ENCODE measurements at regions not wholly inside any gene's neighbourhood (a gene's known extent, or its start where the extent isn't known, plus 50 kb on each side); places are given as distances from the start of the nearest gene placed in this dataset.

DNA sequence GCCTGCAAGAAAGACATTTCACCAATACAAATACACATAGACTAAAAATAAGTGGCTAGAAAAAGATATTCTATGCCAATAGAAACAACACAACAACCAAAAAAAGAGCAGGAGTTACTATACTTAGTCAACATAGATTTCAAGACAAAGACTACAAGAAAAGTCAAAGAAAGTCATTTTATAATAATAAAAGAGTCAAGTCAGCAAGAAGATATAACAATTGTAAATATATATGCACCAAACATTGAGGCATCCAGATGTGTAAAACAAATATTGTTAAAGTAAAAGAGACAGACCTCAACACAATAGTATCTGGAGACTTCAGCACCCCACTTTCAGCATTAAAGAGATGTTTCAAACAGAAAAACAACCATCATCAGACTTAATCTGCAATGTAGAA, 104.6 kb downstream of the AMY1C start:
- DNase-seq, result no peak

DNA sequence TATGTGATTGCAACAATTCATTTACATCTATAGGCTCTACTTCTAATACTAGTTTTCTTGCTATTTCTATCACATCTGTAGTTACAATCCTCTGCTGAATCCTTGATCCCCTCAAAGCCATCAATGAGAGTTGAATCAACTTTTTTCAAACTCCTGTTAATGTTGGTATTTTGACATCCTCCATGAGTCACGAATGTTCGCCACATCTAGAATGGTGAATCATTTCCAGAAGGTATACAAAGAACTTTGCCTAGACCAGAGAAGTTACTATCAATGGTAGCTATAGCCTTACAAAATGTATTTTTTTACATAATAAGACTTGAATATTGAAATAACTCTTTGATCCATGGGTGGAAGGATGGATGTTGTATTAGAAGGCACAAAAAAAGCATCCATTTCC, 110.0 kb downstream of the AMY1C start:
- no peak for DNase-seq

- no peak for DNase-seq
Measured at GRCh38 chr1:103898576-103899345, 149.1 kb downstream of the AMY1C start.

DNA sequence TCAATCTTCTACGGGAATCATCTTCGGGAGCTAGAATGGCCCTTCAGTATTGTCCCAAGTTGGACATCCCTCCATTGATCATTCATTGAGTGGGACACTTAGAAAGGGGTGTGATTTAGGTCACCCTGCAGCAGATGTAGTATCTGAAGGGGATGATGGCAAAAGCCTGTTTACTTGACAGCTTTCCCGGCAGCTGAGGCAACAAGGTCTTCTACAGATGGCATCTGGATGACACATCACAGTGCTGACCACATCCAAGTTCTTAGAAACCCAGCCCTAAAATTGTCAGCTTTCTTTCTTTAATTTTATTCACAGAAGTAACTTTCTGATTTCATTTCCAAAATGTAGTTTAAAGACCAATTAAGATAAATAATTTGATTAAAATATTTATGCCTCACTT, 150.3 kb downstream of the AMY1C start:
- DNase-seq, result no peak

GRCh38 chr1:103901072-103901471, 151.4 kb downstream of the AMY1C start:
- no peak for DNase-seq

DNA sequence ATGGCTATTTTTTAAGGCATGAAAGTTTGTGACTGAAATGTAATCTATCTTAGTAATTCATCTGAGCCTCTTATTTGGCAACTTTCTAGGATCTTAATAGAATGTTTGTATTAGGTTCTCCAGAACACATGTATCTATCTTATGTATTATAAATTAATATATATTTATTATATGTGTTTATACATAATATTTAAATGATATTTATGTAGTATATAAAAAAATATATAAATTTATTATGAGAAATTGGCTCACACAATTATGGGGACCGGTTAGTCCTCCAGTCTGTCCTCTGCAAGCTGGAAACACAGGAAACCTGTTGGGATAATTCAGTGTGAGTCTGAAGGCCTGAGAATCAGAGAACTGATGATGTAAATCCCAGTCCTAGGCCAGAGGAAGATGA, 155.7 kb downstream of the AMY1C start:
- DNase-seq, result no peak

- DNase-seq, result no peak
Measured at GRCh38 chr1:103911450-103911849, 161.8 kb downstream of the AMY1C start.

GRCh38 chr1:103917795-103918194, 168.1 kb downstream of the AMY1C start:
- DNase-seq, result no peak

- DNase-seq, result no peak
Measured at GRCh38 chr1:103931891-103932290, 182.2 kb downstream of the AMY1C start.

DNA sequence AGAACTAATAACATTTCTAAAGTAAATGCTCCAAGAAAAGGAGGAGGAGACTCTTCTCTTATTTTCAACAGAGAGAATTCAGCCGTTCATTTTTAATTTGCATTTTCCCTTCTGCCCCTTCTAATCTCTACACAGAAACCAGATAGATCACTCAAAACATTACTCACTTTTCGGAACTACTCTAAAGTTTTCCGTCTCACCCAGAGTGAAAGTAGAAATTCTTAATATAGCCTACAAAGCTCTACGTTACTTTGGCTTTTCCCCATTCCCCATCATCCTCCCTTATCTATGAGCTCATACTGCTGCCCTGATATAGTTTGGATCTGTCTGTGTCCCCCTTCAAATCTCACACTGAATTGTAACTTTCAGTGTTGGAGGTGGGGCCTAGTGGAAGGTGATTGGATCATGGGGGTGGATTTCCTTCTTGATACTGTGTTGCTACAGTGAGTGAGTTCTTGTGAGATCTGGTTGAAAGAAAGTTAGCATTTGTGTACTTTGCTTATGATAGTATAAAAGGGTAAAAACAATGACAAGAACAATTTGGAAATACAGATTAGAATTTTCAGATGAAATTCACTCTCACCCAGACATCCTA, 188.2 kb downstream of the AMY1C start:
- DNase-seq, result no peak

DNA sequence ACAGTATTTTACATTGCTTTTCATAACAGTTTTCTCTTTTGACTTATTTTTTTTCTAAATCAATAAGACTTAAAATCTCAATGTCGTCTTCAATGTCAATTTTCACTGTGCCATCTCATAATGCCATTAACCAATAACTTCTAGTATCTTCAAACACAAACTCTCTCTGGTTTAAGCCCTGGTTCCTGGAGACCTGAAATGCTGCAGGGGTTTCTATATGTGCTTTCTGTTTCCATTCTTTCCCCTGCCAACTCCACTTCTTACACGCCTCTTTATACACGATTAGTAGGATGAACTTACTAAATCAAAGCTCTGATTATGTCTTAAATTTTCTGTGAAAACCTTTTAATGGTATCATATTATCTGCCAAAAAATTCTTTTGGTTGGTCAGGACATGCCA, 191.4 kb downstream of the AMY1C start:
- no peak for DNase-seq

DNA sequence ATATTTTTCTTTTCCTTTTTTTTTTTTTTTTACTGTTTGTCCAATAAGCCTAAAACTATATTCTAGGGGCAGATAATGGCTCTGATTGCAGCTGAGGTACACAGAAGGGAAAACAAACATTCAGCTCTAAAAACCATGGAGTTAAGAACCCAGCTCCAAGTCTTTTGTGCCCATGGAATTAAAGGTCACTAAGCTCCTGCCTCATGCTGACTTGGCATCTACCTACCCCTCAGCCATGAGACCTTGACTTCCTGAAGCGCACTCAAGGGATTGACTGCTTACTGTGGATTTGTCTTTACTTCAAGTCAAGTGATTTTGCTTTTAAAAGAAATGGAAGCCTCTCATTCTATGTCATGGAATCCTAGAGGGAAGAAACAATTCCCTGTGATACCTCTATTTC, 192.3 kb downstream of the AMY1C start:
- no peak for DNase-seq

GRCh38 chr1:103945774-103946173, 196.1 kb downstream of the AMY1C start:
- no peak for DNase-seq

GRCh38 chr1:103948526-103948925, 198.8 kb downstream of the AMY1C start:
- no peak for DNase-seq

DNA sequence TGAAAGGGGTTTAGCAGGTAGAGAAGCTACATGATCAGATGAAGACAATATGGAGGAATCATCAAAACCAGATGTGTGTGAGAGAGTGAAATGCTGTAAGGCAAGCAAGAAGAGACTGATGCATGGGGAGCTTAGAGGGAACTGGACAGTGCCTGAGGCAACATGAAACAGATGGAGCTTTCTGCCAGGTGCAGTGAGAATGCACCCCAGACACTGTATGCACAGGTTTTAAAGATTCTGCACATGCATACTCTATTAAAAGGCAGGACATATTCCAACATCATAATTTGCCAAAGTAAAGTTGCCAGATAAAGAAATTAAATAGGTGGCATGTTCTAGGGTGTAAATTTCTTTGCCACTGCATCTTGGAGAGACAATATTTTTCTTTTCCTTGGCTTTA, 200.1 kb downstream of the AMY1C start:
- no peak for DNase-seq

- no peak for DNase-seq
Measured at GRCh38 chr1:103953386-103953785, 203.7 kb downstream of the AMY1C start.

DNA sequence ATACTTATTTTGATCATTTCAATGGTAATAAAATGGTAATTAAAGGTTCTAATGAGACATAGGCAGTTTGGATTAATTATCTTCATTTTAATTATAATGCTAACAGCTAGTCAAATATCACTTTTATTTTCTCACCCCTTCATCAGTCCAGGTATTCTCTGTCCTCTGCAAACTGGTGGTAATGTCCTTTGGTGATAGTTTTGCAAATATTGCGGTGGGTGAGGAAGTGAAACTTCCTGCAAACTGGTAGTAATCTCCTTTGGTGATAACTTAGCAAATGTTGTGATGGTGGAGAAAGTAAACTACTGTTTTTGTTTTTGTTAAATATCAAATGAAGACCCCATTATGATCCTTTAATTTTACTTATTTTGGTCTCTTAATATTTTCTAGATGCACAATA, 209.0 kb downstream of the AMY1C start:
- DNase-seq, result no peak

GRCh38 chr1:103959565-103959964, 209.9 kb downstream of the AMY1C start:
- DNase-seq, result no peak

- no peak for DNase-seq
Measured at GRCh38 chr1:103960045-103960444, 210.3 kb downstream of the AMY1C start.

GRCh38 chr1:103960710-103961109, 211.0 kb downstream of the AMY1C start:
- no peak for DNase-seq

DNA sequence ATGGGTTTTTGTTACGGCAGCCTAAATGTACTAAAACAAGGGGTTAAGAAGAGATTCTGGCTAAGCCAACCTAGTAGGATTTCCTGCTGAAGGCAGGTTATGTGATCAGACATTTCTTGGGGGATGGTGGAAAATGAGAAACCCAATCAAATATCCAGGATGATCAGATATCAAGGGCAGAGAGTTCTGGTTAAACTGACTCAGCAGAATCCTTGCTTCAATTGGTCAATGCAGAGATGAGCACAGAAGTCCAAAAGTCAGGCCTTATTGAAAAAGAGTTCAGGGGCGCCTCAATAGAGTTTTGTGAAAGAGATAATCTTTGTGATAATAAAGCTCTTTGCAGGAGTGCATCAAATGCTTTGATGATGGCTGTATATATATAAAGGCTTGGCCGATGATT, 237.1 kb downstream of the AMY1C start:
- no peak for DNase-seq

DNA sequence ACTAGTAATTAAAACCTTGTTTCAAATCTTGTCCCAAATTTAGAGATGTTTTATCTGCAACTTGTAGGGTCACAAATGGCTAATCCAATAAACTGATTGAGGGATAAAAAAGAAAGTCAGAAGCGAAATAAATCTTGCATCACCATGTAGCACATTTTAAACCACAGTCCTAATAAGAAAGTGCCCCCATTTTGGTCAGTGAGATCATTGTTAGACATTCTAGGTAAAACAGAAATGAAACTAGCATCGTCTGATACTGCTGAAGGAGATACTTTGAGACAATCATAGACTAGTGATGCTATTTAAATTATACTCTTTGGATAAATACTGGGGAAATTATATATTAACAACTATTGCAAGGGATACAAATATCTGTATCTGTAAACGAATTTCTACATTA, 247.9 kb downstream of the AMY1C start:
- no peak for DNase-seq

DNA sequence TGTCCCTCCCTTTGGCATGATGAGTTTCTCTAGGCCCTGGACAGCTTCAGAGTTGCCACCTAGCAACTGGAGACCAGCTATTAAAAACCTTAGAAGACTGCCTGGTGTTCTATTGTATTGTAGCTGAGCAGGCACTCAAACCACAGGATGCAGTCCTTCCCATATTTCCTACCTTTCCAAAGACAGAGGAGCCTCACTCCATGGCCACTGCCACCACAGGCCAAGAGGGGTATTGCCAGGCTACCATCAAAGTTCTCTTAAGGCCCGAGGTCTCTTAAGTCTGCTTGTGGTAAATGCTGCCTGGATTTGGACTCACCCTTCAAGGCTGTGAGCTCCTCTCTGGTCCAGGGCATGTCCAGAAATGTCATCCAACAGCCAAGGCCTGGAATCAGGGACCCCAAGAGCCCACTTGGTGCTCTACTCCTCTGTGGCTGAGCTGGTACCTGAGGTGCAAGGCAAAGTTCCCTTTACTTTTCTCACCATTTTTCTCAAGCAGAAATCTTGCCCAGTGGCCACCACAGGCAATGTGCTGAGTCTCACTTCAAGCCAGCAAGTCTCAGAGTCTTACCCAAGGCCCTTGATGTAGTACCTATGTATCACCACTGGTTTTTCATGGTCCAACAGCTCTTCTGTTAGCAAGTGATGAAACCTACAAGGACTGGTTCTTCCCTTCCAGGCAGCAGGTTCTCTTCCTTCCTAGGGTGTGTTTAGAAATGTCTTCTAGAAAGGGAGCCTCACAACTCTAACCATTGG, 269.4 kb downstream of the AMY1C start:
- DNase-seq, result no peak

GRCh38 chr1:104019675-104020049, 270.0 kb downstream of the AMY1C start:
- DNase-seq, result no peak
